GM18867 (cell line): ENCODE measurements at regions not wholly inside any gene's neighbourhood (a gene's known extent, or its start where the extent isn't known, plus 50 kb on each side); places are given as distances from the start of the nearest gene placed in this dataset.

Experiments used
- ATAC-seq: cut with Tn5 transposase; IDR thresholded peaks from one replicate; pipeline ENCODE4 v1.9.1; 2021; ENCODE audit warnings: mild to moderate bottlenecking, moderate library complexity; ENCODE audit not compliant: unreplicated experiment

GRCh38 chr1:193524616-193525015, 338.2 kb upstream of the B3GALT2 start:
- ATAC-seq, result no peak

- no peak for ATAC-seq
These were observed 337.6 kb upstream of the B3GALT2 start for GRCh38 chr1:193524021-193524420.

DNA sequence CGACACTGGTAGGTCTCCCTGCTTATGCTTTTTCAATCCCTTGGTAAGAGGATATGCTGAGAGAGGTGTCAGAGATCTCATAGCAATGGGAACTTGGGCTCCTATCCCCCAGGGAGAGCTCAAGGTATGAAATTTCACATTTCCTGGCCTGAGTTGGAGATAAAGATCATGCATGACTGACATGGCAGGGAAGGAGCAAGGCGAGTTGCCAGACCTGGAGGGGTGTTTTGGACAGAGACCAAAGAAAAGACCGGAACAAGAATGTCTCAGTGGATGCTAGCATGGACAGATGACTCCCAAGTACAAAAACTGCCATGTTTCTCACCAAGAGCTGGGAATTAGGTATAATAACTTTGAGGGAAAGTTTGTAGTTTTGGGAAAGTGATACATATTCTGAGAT, 334.1 kb upstream of the B3GALT2 start:
- ATAC-seq, result no peak

DNA sequence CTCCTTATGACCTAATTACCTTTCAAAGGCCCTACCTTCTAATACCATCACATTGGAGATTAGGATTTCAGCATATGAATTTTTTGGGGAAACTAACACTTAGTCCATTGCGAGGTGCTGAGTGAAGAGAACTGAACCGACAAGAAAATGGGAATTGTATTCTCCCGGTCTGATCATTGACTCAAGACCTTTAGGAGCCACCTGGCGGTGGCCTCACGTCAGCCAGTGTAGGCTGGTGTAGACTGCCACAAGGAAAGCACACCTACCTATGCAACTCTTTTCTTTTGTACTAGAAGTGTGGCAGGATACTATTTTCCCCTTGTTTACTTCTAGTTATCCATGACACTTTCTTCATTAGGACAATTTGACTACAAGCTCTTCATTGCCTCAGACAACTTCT, 333.5 kb upstream of the B3GALT2 start:
- no peak for ATAC-seq

GRCh38 chr1:193516755-193517388, 330.5 kb upstream of the B3GALT2 start:
- ATAC-seq, result no peak

DNA sequence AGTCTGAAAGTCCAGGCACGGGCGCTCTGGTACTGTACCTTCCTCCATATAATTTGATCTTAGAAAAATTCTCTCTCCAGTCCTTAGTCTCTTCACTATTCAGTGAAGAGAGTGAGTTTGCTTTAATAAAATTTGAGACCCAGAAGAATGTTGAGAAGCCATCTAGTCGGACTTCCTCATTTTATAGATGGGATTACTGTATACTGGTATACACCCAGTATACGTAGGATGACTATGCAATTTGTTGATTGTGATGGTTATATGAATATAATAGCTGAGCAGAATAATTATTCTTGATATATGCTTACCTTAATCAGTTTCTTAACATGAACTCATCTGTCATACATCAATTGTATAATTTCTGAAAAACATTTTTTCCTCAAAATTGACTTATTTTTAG, 328.0 kb upstream of the B3GALT2 start:
- no peak for ATAC-seq

DNA sequence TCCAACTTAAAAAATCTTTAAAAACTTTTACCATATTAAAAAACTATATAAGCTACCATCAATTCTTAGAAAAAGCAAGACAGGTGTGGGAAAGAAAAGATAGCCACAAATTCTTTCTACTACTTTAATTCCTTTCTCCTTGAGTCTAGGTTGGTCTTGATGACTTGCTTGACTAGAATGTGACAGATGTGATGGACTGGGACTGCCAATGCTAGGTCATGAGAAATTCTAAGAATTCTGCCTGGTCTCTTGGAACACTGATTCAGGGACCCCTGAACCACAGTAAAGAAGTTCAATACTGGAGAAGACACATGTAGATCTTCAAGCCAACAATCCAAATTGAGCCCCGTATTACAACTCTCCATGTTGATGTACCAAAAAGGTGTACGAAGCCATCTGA, 326.6 kb upstream of the B3GALT2 start:
- no peak for ATAC-seq

DNA sequence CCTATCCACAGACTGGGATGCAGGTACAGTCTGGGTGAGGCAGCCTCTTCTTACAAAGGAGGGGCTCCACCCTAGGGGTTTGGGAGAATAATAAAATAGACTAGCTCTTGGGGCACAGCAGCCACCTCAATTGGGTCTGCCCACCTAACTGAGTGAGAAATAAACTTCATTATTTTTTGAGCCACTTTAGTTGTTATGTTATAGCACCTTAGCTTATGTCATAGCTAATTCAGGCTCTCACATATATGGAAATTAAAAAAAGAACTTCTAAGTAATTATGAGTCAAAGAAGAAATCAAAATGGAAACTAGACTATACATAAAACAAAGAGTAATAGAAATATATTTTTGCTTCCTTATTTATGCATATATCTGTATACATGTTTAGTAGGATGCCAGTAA, 318.5 kb upstream of the B3GALT2 start:
- no peak for ATAC-seq

DNA sequence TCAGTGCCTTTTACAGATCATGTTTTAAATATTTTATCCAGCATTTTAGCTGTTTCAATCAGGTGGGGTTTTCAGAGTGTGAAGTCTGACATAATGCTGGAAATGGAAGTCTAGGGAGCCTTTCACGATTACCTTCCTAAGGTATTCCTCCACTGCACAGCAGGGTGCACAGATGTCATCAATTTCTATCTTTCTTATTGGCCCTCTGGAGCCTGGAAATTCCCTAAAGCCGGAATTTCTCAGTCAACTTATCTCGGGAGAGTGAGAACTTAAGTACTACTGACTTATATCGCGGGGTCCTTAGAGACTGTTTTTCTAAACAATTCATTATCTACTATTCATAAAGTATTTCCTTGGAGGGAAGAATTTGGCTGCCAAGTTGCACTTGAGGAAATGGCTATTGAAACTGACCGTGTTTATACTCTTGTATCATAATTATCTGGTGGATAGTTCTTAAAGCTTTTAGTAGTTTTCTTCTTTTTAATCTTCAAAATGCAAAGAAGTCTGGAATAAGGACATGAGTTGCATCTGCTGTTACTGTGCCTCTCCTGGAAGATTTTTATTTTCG, 311.8 kb upstream of the B3GALT2 start:
- ATAC-seq, result no peak

GRCh38 chr1:193494368-193494767, 308.0 kb upstream of the B3GALT2 start:
- no peak for ATAC-seq

DNA sequence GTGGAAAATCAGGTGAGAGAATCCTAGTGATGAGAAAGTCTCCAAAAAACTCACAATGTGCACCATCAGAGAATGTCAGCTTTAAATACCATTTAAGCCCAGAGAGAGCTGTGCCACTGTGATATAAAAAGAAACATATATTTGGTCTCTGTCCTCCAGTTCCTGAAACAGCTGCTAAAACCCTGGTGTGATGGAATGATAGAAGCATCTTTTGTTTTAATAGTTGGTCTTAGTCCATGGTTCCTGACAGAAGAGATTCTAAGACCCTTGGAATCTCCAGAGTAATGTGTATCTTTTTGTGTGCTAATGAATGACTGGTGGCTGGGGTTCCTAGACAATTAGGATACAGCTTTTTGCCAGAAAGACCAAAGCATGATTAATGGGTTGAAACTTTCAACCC, 302.8 kb upstream of the B3GALT2 start:
- no peak for ATAC-seq

DNA sequence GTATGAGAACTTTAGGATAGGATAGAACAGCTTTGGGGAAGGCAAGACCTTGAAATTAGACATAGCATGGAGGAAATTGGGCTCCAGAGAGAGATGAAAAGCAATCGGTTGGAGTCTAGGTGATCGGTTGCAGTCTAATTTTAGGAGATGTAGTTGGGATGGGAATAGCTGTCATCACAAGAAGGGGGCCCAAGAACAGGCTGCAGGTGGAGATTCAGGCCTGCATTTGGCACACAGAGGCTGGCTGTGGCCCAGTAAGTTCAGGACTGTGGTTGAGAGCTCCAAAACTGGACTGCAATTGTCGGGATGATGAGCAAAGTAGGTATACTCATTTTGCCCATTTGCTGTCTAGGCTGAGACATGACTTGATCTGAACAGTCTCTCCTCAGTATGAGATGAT, 301.3 kb upstream of the B3GALT2 start:
- no peak for ATAC-seq

GRCh38 chr1:193486671-193487229, 300.3 kb upstream of the B3GALT2 start:
- ATAC-seq, result no peak

DNA sequence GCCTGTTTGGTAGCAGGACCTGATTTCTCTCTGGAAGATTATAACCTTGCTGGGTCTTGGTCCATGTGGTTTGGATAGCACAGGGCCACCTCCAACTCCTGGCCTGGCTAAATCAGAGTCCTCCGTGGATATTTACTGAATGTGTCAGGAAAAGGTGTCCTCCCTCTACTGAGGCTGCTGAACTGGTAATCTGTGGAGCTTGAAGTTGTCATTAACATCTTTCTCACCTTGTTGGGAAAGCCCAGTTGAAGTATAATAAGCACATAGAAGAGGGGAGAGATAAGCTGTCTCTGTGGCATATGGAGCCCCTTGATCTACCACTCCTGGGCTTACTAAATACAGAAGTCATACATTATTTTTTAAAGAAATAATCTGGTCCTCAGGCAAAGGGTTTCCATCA, 294.3 kb upstream of the B3GALT2 start:
- no peak for ATAC-seq

DNA sequence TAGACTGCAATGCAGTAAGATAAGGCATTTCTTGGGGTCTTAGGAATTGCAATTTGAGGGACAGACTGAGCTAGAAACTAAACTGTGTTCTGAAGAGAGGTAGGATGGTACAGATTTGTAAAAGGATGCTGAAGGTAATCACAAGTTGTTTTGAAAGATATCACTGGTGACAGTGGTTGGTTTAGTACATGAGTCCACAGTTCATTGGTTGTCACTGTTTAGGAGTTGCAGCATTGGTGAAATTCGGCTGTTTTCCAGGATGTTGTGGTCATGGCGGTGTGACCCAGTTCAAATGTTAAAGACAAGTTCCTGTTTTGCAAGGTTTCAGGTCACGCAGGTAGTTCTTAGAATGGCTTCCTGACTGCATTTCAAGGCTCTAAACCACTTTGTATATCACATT, 292.8 kb upstream of the B3GALT2 start:
- peak; percentile 98 for ATAC-seq

DNA sequence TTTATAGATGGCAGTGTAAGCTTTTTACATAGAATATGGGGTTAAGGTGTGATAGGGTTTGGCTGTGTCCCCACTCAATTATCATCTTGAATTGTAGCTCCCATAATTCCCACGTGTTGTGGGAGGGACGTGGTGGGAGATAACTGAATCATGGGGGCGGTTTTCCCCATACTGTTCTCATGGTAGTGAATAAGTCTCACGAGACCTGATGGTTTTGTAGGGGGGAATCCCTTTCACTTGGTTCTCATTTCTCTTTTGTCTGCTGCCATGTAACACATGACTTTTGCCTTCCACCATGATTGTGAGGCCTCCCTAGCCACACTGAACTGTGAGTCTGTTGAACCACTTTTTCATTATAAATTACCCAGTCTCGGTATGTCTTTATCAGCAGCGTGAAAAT, 290.3 kb upstream of the B3GALT2 start:
- ATAC-seq, result no peak

DNA sequence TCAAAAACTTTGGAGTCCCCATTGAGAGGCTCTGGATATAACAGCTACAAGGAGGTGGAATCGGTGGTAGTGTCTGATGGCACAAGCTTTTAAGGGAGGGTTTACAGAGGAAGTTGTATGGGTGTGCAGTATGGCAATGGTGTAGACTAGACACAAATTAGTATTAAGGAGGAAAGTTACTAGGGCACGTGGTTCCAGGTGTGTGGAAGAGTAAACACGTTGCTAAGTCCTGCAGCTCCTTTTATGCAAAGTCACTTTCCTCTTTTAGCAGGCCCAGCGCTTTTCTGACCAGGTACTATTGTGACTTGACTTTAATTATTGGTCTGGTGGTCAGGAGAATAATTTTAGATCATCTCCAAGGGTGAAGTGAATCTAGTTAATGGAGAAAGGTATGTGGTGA, 287.5 kb upstream of the B3GALT2 start:
- ATAC-seq, result no peak

GRCh38 chr1:193472838-193473398, 286.5 kb upstream of the B3GALT2 start:
- no peak for ATAC-seq

- no peak for ATAC-seq
These were observed 286.0 kb upstream of the B3GALT2 start for GRCh38 chr1:193472430-193472829.

- ATAC-seq, result no peak
These were observed 285.6 kb upstream of the B3GALT2 start for GRCh38 chr1:193471981-193472380.

- no peak for ATAC-seq
These were observed 277.0 kb upstream of the B3GALT2 start for GRCh38 chr1:193463326-193463932.
